ENCODE measurements at regions not wholly inside any gene's neighbourhood (a gene's known extent, or its start where the extent isn't known, plus 50 kb on each side); places are given as distances from the start of the nearest gene placed in this dataset.
"Not testable (repeated sequence)": the region's sequence is repeated elsewhere in the genome, so short reads cannot be mapped to it uniquely, and the experiment has no call there.

GRCh38 chr2:217611056-217611455 lies 391.7 kb downstream of the TNS1 start:
- no peak for DNase-seq

GRCh38 chr2:217610401-217610814 lies 392.4 kb downstream of the TNS1 start:
- TF ChIP-seq GATA1 (IDR thresholded peaks at IDR 0.05; ENCODE audit: low read depth, low read length) (no peak), POLR2A (IDR thresholded peaks at IDR 0.05; ENCODE audit: low read length) (no peak)
- DNase-seq: no peak

More at GRCh38 chr2:217611056-217611455, 391.7 kb downstream of the TNS1 start:
- TF ChIP-seq GATA1 (IDR thresholded peaks at IDR 0.05; ENCODE audit: low read depth, low read length): no peak
- no peak for TF ChIP-seq POLR2A (IDR thresholded peaks at IDR 0.05; ENCODE audit: low read length)

DNA sequence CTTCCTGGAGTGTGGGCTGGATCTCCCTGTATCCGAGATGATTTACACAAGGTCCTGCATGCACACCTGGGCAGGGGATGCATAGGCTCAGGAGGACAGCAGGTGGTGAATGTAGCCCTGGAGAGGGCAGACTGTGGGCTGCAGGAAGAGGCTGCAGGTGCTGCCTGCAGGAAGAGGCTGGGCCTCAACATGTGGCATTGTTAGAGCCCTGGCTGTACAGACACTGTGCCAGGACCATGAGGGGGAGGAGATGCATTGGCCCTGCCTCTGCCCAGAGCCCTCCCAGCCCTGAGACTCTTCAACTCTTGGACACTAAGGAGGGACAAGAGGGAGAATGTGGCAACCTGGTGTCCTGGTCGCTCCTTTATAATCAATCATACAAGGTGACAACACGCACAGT lies 392.8 kb downstream of the TNS1 start:
- TF ChIP-seq POLR2A (IDR thresholded peaks at IDR 0.05; ENCODE audit: low read length) (no peak), GATA1 (IDR thresholded peaks at IDR 0.05; ENCODE audit: low read depth, low read length) (no peak)
- DNase-seq: no peak

- no peak for DNase-seq
- TF ChIP-seq GATA1 (IDR thresholded peaks at IDR 0.05; ENCODE audit: low read depth, low read length) (no peak), POLR2A (IDR thresholded peaks at IDR 0.05; ENCODE audit: low read length) (no peak)
Measured at GRCh38 chr2:217606296-217606695, 396.5 kb downstream of the TNS1 start.

DNA sequence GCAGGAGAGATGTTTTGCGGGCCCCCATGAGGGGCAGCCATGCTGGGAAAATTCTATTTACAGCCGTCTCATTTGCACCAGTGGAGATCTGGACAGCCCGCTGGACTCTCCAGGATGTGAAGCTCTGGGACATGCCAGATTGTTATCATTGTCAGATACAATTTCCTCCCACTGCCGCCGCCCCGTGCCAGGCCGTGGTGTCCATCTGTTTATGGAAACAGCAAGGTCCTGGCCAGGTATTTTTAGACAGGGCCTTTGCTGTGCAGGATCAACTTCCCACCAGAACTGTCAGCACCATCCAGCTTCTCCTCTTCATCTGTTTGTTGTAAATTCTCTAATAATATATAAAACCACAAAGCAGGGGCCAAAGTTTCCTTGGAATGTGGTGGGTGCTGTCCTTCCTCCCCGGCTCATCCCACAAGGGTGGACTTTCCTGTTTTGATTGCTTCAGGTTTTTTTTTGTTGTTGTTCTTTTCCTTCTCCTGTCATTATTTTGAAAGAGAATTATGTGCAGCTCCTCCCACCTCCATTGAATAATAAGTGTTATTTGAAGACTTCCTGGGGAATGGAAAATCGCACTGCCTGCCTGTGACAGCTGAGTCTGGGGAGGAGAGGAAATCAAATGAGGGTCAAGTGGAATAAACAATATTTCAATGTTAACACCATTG lies 398.1 kb downstream of the TNS1 start:
- no peak for DNase-seq
- no peak for TF ChIP-seq POLR2A (IDR thresholded peaks at IDR 0.05; ENCODE audit: low read length)
- TF ChIP-seq GATA1 (IDR thresholded peaks at IDR 0.05; ENCODE audit: low read depth, low read length): no peak

- DNase-seq: no peak
- TF ChIP-seq GATA1 (IDR thresholded peaks at IDR 0.05; ENCODE audit: low read depth, low read length) (no peak), POLR2A (IDR thresholded peaks at IDR 0.05; ENCODE audit: low read length) (no peak)
Measured at GRCh38 chr2:217601601-217602000, 401.2 kb downstream of the TNS1 start.

DNA sequence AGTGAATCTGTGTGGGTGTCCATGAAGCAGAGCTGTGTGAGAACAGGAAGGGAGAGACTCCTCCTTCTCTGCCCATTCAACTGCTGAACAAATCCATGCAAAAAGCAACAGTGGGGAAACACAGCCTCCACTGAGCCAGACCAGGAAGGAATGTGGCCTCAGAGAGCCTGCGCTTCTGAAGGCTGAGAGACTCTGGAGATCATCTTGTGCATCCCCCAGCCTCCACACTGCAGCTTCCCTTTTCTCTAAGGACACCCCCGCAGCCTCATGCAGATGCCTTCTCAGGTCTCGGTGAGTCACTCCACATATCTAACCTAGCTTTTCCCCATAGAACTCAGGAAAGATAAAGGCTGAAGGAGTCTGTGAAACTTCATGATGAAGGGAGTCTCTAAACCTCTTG lies 402.9 kb downstream of the TNS1 start:
- DNase-seq: no peak
- TF ChIP-seq POLR2A (IDR thresholded peaks at IDR 0.05; ENCODE audit: low read length) (no peak), GATA1 (IDR thresholded peaks at IDR 0.05; ENCODE audit: low read depth, low read length) (no peak)

DNA sequence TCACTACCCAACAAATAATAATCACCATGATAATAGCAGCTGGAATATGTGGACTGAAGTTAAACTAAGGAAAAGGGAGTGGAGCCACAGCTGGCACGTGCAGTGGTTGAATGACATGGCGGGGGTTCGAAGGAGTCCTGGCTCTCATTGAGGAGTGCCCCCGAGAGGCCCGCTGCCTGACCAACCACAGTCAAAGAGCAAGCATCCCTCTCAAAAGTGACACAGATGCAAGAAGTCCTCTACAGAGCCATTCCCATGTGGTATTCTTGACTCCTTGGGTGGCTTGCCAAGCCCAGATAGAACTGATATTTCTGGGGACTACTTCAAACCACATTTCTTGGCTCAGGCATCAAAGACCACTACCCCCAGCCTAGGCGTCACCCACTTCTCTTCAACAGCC lies 405.1 kb downstream of the TNS1 start:
- TF ChIP-seq GATA1 (IDR thresholded peaks at IDR 0.05; ENCODE audit: low read depth, low read length) (no peak), POLR2A (IDR thresholded peaks at IDR 0.05; ENCODE audit: low read length) (no peak)
- DNase-seq: no peak

DNA sequence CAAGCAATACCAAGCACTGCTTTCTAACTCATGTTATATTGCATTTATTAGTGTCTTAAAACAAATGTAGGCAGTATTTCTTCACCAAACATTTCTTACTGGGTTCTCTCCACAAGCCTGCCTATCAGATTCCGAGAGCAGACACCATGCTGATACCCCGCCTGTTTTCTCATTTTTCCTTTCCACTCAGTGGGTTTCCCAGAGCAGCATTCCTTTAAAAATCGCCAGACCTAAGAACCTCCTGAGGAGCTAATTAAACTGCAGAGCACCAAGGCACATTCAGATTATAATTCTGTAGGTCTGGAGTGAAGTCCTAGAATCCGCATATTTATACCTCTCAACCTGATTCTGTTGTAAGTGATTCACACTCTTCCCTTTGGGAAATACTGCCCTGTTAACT lies 405.6 kb downstream of the TNS1 start:
- DNase-seq: no peak

DNA sequence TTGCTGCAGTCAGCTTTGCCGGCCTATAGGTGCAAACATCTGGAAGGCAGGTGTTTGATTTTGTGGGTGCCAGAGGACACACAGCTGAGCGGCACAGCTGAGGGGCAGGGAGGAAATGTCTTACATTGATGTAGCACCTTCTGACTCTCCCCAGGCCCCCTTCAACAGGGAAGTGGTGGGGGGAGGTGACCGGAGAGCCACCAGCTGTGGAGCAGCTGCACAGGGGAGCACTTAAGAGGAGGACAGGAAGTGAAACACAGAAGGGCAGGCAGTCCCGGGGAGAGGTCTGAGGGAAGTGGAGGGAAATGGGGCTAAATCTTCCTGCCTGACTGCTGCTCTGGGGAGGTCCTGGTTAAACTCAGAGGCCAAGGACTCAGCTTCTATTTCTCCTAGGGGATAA lies 409.1 kb downstream of the TNS1 start:
- TF ChIP-seq POLR2A (IDR thresholded peaks at IDR 0.05; ENCODE audit: low read length) (no peak), GATA1 (IDR thresholded peaks at IDR 0.05; ENCODE audit: low read depth, low read length) (no peak)

More for the DNA sequence above, 405.6 kb downstream of the TNS1 start:
- no peak for TF ChIP-seq GATA1 (IDR thresholded peaks at IDR 0.05; ENCODE audit: low read depth, low read length)
- TF ChIP-seq POLR2A (IDR thresholded peaks at IDR 0.05; ENCODE audit: low read length): no peak

DNA sequence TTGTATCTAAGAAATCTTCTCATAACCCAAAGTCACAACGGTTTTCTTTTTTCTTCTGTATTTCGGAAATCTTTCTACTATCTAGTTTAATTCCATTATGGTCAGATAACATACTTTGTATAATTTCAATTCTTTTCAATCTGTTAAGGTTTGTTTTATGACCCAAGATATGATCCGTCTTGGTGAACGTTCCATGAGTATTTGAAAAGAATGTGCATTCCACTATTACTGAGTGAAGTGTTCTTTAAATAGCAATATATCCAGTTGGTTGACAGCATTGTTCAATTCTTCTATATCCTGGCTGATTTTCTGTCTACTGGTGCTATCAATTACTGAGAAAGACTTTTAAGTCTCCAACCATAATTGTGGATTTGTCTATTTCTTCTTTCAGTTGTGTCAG lies 414.5 kb downstream of the TNS1 start:
- DNase-seq: no peak
- TF ChIP-seq POLR2A (IDR thresholded peaks at IDR 0.05; ENCODE audit: low read length) (no peak), GATA1 (IDR thresholded peaks at IDR 0.05; ENCODE audit: low read depth, low read length) (no peak)

More for the DNA sequence above, 409.1 kb downstream of the TNS1 start:
- no peak for DNase-seq

DNA sequence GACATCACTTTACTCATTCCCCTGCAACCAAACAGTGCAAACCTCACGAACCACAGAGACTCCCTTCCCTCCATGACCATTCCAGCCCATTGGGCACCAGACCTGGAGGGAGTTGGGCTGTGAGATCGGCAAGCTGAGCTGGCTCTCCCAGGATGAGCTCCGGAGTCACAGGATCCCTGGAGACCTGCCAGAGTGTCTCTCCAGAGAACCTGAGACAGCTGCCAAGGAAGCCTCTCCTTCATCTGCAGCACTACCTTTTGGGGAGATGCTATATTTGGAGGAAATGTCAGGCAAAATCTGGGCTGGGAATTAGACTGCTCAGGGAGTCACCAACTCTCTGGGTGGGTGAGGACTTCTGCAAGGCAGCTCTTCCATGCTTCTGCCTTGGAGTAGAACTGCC lies 417.4 kb downstream of the TNS1 start:
- no peak for TF ChIP-seq GATA1 (IDR thresholded peaks at IDR 0.05; ENCODE audit: low read depth, low read length)
- TF ChIP-seq POLR2A (IDR thresholded peaks at IDR 0.05; ENCODE audit: low read length): no peak
- DNase-seq: no peak

- DNase-seq: not testable (repeated sequence)
Measured at GRCh38 chr2:217580407-217580806, 422.4 kb downstream of the TNS1 start.

- TF ChIP-seq GATA1 (IDR thresholded peaks at IDR 0.05; ENCODE audit: low read depth, low read length) (no peak), POLR2A (IDR thresholded peaks at IDR 0.05; ENCODE audit: low read length) (no peak)
- no peak for DNase-seq
Measured at GRCh38 chr2:217573571-217573970, 429.2 kb downstream of the TNS1 start.

DNA sequence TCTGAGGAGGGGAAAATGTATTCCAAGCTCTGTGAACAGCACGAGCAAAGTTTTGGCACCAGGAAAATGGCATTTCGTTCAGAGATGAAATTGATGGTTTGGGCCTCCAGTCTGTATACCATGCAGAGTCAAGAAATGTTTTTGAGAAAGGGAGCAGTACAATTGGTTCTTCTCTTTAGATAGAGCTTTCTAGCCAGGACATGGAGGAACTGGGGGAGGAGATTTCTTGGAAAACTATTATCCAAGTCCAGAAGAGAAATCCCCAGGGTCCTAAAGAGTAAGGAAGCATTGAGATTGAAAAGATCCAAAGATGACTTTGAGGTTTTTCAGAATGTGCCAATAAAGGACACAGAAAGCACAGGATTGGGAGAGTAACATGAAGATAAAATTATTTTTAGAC lies 432.4 kb downstream of the TNS1 start:
- no peak for DNase-seq
- TF ChIP-seq POLR2A (IDR thresholded peaks at IDR 0.05; ENCODE audit: low read length) (no peak), GATA1 (IDR thresholded peaks at IDR 0.05; ENCODE audit: low read depth, low read length) (no peak)
